GM23248 (cell line): ENCODE measurements at regions not wholly inside any gene's neighbourhood (a gene's known extent, or its start where the extent isn't known, plus 50 kb on each side); places are given as distances from the start of the nearest gene placed in this dataset.

ENCODE experiments used
- DNase-seq: peaks from one replicate; pipeline ENCODE4 v3.0.0-alpha.2; 2015
- H2AFZ ChIP-seq: fragments of 200-600 bp; sonication (generic); 2 replicates; pipeline ENCODE4 v1.6.1; 2016; ENCODE audit warnings: antibody characterized with exemption
- H3F3A ChIP-seq: fragments of 200-600 bp; sonication (generic); 2 replicates; pipeline ENCODE4 v1.6.1; 2016; ENCODE audit warnings: mild to moderate bottlenecking, antibody characterized with exemption, mixed run types; ENCODE audit not compliant: insufficient read depth
- H3K27ac ChIP-seq: fragments of 200-600 bp; sonication (generic); 2 replicates; pipeline ENCODE4 v1.5.1; 2016; ENCODE audit warnings: mild to moderate bottlenecking
- H3K27me3 ChIP-seq: fragments of 200-600 bp; sonication (generic); replicated peaks from 2 replicates; pipeline ENCODE4 v1.6.1; 2016; ENCODE audit warnings: mild to moderate bottlenecking; ENCODE audit not compliant: insufficient read depth
- H3K36me3 ChIP-seq: fragments of 200-600 bp; sonication (generic); 2 replicates; pipeline ENCODE4 v1.6.1; 2016; ENCODE audit warnings: low read depth, mild to moderate bottlenecking
- H3K4me1 ChIP-seq: fragments of 200-600 bp; sonication (generic); 2 replicates; pipeline ENCODE4 v1.6.1; 2016; ENCODE audit warnings: mild to moderate bottlenecking; ENCODE audit not compliant: insufficient read depth
- H3K4me2 ChIP-seq: fragments of 200-600 bp; sonication (generic); one replicate; pipeline ENCODE4 v1.6.1; 2016; ENCODE audit warnings: mild to moderate bottlenecking; ENCODE audit not compliant: unreplicated experiment
- H3K4me3 ChIP-seq: fragments of 200-600 bp; sonication (generic); 2 replicates; pipeline ENCODE4 v1.5.1; 2016; ENCODE audit warnings: mild to moderate bottlenecking
- H3K79me2 ChIP-seq: fragments of 200-600 bp; sonication (generic); 2 replicates; pipeline ENCODE4 v1.6.1; 2016; ENCODE audit warnings: mild to moderate bottlenecking; ENCODE audit not compliant: insufficient read depth
- H3K9ac ChIP-seq: fragments of 200-600 bp; sonication (generic); 2 replicates; pipeline ENCODE4 v1.6.1; 2016; ENCODE audit warnings: mild to moderate bottlenecking
- H3K9me2 ChIP-seq: fragments of 200-600 bp; sonication (generic); 2 replicates; pipeline ENCODE4 v1.6.1; 2016; ENCODE audit warnings: mixed run types, mild to moderate bottlenecking, moderate library complexity; ENCODE audit not compliant: insufficient read depth
- H3K9me3 ChIP-seq: fragments of 200-600 bp; sonication (generic); one replicate; pipeline ENCODE4 v1.6.1; 2017; ENCODE audit warnings: low read depth
- H4K20me1 ChIP-seq: fragments of 200-600 bp; sonication (generic); 2 replicates; pipeline ENCODE4 v1.6.0; 2016; ENCODE audit not compliant: insufficient read depth
- EZH2 ChIP-seq: fragments of 200-600 bp; sonication (generic); IDR thresholded peaks from 2 replicates; pipeline ENCODE4 v1.6.1; 2018; ENCODE audit warnings: antibody characterized with exemption, mild to moderate bottlenecking; ENCODE audit not compliant: insufficient read depth, poor library complexity, severe bottlenecking
- EZH2phosphoT487 ChIP-seq: fragments of 200-600 bp; sonication (generic); IDR thresholded peaks from 2 replicates; pipeline ENCODE4 v1.6.1; 2018; ENCODE audit warnings: antibody characterized with exemption, moderate library complexity, mild to moderate bottlenecking, low read depth; ENCODE audit not compliant: insufficient read depth
- WGBS, 2 experiments: methylation state at CpG; one replicate each; pipeline ENCODE4 v1.1.6; 2015 to 2017; ENCODE audit warnings: low lambda C conversion rate in 2 of 2, low coverage in 1 of 2; ENCODE audit errors: missing lambda C conversion rate in 2 of 2; 5-methylcytosine and 5-hydroxymethylcytosine counted together
- in situ Hi-C: fragments of 300-500 bp; cut with MboI; formaldehyde crosslinking; loops from 2 replicates; pipeline ENCODE4 v1.15.0; 2020

- in situ Hi-C loops = no loop called here
- H4K20me1 ChIP-seq = no peaks in the 10 kb centered on the region
These were observed 247.9 kb upstream of the RPL38 start for GRCh38 chr17:73955616-73956015.

GRCh38 chr17:73956169-73956568 lies 247.3 kb upstream of the RPL38 start:
- WGBS, 2 experiments = 44 to 50% methylated on average over 1 of the region's 1 CpG

More at GRCh38 chr17:73955616-73956015, 247.9 kb upstream of the RPL38 start:
- H3K79me2 ChIP-seq = no peaks in the 10 kb centered on the region
- WGBS, 2 experiments = 50 to 52% methylated on average over 5 of the region's 5 CpGs
- H3K9me2 ChIP-seq = no peaks in the 10 kb centered on the region
- TF ChIP-seq EZH2 (no peak), EZH2phosphoT487 (no peak)
- no peak overlapping the region for H3K4me3 ChIP-seq
- H3K27ac ChIP-seq = no peak overlapping the region
- no peak for DNase-seq
- H3K36me3 ChIP-seq = no peaks in the 10 kb centered on the region
- no peak overlapping the region for H2AFZ ChIP-seq
- H3K9me3 ChIP-seq = no peaks in the 10 kb centered on the region
- peaks cover 10% of the 10 kb centered on the region for H3K27me3 ChIP-seq
- H3K4me1 ChIP-seq = no peaks in the 10 kb centered on the region
- no peak overlapping the region for H3K4me2 ChIP-seq
- no peak overlapping the region for H3K9ac ChIP-seq
- H3F3A ChIP-seq = no peaks in the 10 kb centered on the region

GRCh38 chr17:73956595-73957465 lies 246.6 kb upstream of the RPL38 start:
- TF ChIP-seq EZH2phosphoT487 = no peak
- no peak for TF ChIP-seq EZH2
- Histone ChIP-seq H3K9me3 (no peaks in the 10 kb centered on the region), H3K4me3 (no peak overlapping the region), H4K20me1 (no peaks in the 10 kb centered on the region), H3K27me3 (peaks cover 7% of the 10 kb centered on the region), H2AFZ (no peak overlapping the region), H3K79me2 (no peaks in the 10 kb centered on the region), H3F3A (no peaks in the 10 kb centered on the region), H3K27ac (no peak overlapping the region), H3K9me2 (no peaks in the 10 kb centered on the region), H3K4me2 (no peak overlapping the region), H3K36me3 (no peaks in the 10 kb centered on the region), H3K9ac (no peak overlapping the region), H3K4me1 (no peaks in the 10 kb centered on the region)
- in situ Hi-C loops = no loop called here
- peak; percentile 50 for DNase-seq
- 25 to 35% methylated on average over 13 to 15 of the region's 15 CpGs for WGBS, 2 experiments

More at GRCh38 chr17:73956169-73956568, 247.3 kb upstream of the RPL38 start:
- Histone ChIP-seq H2AFZ (no peak overlapping the region), H3K9me2 (no peaks in the 10 kb centered on the region), H3K27ac (no peak overlapping the region), H3K4me2 (no peak overlapping the region), H3K4me3 (no peak overlapping the region), H4K20me1 (no peaks in the 10 kb centered on the region), H3K9ac (no peak overlapping the region), H3F3A (no peaks in the 10 kb centered on the region), H3K27me3 (peaks cover 10% of the 10 kb centered on the region), H3K79me2 (no peaks in the 10 kb centered on the region), H3K36me3 (no peaks in the 10 kb centered on the region), H3K9me3 (no peaks in the 10 kb centered on the region), H3K4me1 (no peaks in the 10 kb centered on the region)
- in situ Hi-C loops = no loop called here
- no peak for TF ChIP-seq EZH2phosphoT487
- no peak for TF ChIP-seq EZH2
- DNase-seq = no peak

GRCh38 chr17:73957564-73957963 lies 245.9 kb upstream of the RPL38 start:
- Histone ChIP-seq H4K20me1 (no peaks in the 10 kb centered on the region), H3K4me2 (no peak overlapping the region), H3K36me3 (no peaks in the 10 kb centered on the region), H3K4me3 (no peak overlapping the region), H3K4me1 (no peaks in the 10 kb centered on the region), H3K9me2 (no peaks in the 10 kb centered on the region), H3K79me2 (no peaks in the 10 kb centered on the region), H3K9ac (no peak overlapping the region), H3F3A (no peaks in the 10 kb centered on the region), H3K27ac (no peak overlapping the region), H3K27me3 (no peaks in the 10 kb centered on the region), H2AFZ (no peak overlapping the region), H3K9me3 (no peaks in the 10 kb centered on the region)
- DNase-seq = no peak
- in situ Hi-C loops = no loop called here
- 28 to 38% methylated on average over 6 of the region's 6 CpGs for WGBS, 2 experiments
- TF ChIP-seq EZH2 = no peak
- no peak for TF ChIP-seq EZH2phosphoT487
